MCF 10A (cell line): ENCODE measurements at regions not wholly inside any gene's neighbourhood (a gene's known extent, or its start where the extent isn't known, plus 50 kb on each side); places are given as distances from the start of the nearest gene placed in this dataset.

Experiments
- BruUV-seq: library from RNA; stranded (reverse); fragments of 400-500 nt; replicated peaks from 2 replicates; lab custom pipeline; 2021; lab: Mats Ljungman, UMichigan
- CTCF ChIA-PET: fragments of 300-600 bp; sonication (Branson Sonifier 250); formaldehyde crosslinking; extraction: SDS; loops from one replicate; lab custom pipeline; 2021; ENCODE audit warnings: antibody characterized with exemption, inconsistent platforms; lab: Yijun Ruan, JAX
- POLR2A ChIA-PET: fragments of 300-600, 350-650 bp; sonication (Branson Sonifier 250); formaldehyde crosslinking; extraction: SDS; loops from one replicate; lab custom pipeline; 2020; ENCODE audit warnings: antibody characterized with exemption, inconsistent platforms; lab: Yijun Ruan, JAX
- DNase-seq: peaks from one replicate; pipeline ENCODE4 v3.0.0-alpha.2; 2018; ENCODE audit not compliant: unreplicated experiment
- H3K27ac Mint-ChIP-seq: one replicate; pipeline ENCODE4 v1.8.0; 2022; ENCODE audit warnings: mild to moderate bottlenecking, low read depth, mixed read lengths; ENCODE audit not compliant: unreplicated experiment
- H3K27me3 Mint-ChIP-seq: one replicate; pipeline ENCODE4 v1.8.0; 2022; ENCODE audit warnings: mixed read lengths; ENCODE audit not compliant: insufficient read depth, unreplicated experiment
- H3K36me3 Mint-ChIP-seq: one replicate; pipeline ENCODE4 v1.8.0; 2022; ENCODE audit warnings: mild to moderate bottlenecking, moderate library complexity, mixed read lengths; ENCODE audit not compliant: insufficient read depth, unreplicated experiment
- H3K4me1 Mint-ChIP-seq: one replicate; pipeline ENCODE4 v1.8.0; 2022; ENCODE audit warnings: mixed read lengths; ENCODE audit not compliant: insufficient read depth, unreplicated experiment
- H3K4me3 Mint-ChIP-seq: one replicate; pipeline ENCODE4 v1.8.0; 2022; ENCODE audit warnings: mild to moderate bottlenecking, moderate library complexity, mixed read lengths; ENCODE audit not compliant: unreplicated experiment
- H3K9me3 Mint-ChIP-seq: one replicate; pipeline ENCODE4 v1.8.0; 2022; ENCODE audit warnings: mixed read lengths; ENCODE audit not compliant: unreplicated experiment
- intact Hi-C: fragments of 100-400 bp; cut with micrococcal nuclease; formaldehyde crosslinking; loops from 2 replicates; pipeline ENCODE4 v1.14.1; 2022
- TF ChIP-seq, protein P1 (sequence below): fragments of 200-600 bp; IDR thresholded peaks from one replicate; pipeline ENCODE4 v1.8.0; 2022; ENCODE audit warnings: antibody characterized with exemption, mild to moderate bottlenecking; ENCODE audit not compliant: unreplicated experiment

GRCh38 chr10:42986633-42987032, 90.2 kb upstream of the RET start:
- Mint-ChIP-seq H3K4me3 (no peak overlapping the region), H3K9me3 (peaks cover 18% of the 10 kb centered on the region), H3K27me3 (no peaks in the 10 kb centered on the region), H3K27ac (no peak overlapping the region), H3K4me1 (no peaks in the 10 kb centered on the region), H3K36me3 (no peaks in the 10 kb centered on the region)
- BruUV-seq = no TSS peak
- intact Hi-C loops = no loop called here
- POLR2A ChIA-PET = no interaction called here
- DNase-seq = no peak
- TF ChIP-seq, protein P1, sequence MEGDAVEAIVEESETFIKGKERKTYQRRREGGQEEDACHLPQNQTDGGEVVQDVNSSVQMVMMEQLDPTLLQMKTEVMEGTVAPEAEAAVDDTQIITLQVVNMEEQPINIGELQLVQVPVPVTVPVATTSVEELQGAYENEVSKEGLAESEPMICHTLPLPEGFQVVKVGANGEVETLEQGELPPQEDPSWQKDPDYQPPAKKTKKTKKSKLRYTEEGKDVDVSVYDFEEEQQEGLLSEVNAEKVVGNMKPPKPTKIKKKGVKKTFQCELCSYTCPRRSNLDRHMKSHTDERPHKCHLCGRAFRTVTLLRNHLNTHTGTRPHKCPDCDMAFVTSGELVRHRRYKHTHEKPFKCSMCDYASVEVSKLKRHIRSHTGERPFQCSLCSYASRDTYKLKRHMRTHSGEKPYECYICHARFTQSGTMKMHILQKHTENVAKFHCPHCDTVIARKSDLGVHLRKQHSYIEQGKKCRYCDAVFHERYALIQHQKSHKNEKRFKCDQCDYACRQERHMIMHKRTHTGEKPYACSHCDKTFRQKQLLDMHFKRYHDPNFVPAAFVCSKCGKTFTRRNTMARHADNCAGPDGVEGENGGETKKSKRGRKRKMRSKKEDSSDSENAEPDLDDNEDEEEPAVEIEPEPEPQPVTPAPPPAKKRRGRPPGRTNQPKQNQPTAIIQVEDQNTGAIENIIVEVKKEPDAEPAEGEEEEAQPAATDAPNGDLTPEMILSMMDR = no peak
- CTCF ChIA-PET = interaction anchor here (0.5 kb wide), 1 partner anchor 619 kb away, joined by 4 read pairs; no protein-coding TSS in a partner anchor

DNA sequence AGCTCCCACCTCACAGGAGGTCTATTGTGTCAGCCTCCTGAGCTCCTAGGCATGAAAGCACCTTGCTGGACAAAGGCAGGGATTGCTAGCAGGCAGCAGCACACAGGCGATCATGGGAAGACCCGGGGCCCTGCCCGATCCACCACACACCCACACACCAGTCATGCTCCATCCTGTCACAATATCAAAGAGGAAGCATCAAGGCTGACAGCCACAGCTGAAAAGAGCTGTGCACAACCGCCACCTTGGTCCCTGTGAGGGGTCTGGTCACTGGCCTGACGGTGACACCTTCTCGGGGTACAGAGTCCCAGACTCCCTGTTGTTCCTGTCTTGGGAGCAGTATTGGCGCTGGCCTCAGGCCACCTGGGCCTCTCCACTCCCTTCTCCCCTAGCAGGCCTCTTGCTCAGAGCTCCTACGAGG, 89.7 kb upstream of the RET start:
- POLR2A ChIA-PET = no interaction called here
- peaks cover 18% of the 10 kb centered on the region for H3K9me3 Mint-ChIP-seq
- no peaks in the 10 kb centered on the region for H3K4me1 Mint-ChIP-seq
- no peaks in the 10 kb centered on the region for H3K27me3 Mint-ChIP-seq
- TF ChIP-seq, protein P1 = no peak
- no peaks in the 10 kb centered on the region for H3K36me3 Mint-ChIP-seq
- intact Hi-C loops = no loop called here
- no TSS peak for BruUV-seq
- no peak overlapping the region for H3K27ac Mint-ChIP-seq
- no peak for DNase-seq
- H3K4me3 Mint-ChIP-seq = no peak overlapping the region
- CTCF ChIA-PET = no interaction called here

DNA sequence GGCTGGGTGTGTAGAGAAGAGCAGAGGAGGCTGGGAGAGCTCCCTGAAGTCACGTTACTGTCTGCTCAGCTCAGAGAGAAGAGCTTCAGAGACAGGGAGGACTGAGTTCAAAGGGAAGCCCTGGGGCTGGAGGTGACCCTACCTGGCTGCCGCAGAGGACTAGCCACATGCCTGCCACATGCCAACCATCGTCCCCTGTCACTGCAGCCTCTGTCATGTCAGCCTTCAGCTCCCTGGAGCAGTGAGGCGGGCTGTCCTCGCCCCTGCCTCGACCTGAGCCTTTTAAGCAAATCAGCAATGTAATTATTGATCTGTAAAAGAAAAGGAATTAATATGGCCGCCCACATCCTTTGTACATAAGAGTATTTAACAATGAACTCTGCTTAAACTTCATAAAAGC, 89.3 kb upstream of the RET start:
- TF ChIP-seq, protein P1 = no peak
- H3K36me3 Mint-ChIP-seq = no peaks in the 10 kb centered on the region
- H3K4me1 Mint-ChIP-seq = no peaks in the 10 kb centered on the region
- H3K4me3 Mint-ChIP-seq = no peak overlapping the region
- BruUV-seq = no TSS peak
- intact Hi-C loops = no loop called here
- peaks cover 18% of the 10 kb centered on the region for H3K9me3 Mint-ChIP-seq
- H3K27ac Mint-ChIP-seq = no peak overlapping the region
- ChIA-PET CTCF (no interaction called here), POLR2A (no interaction called here)
- H3K27me3 Mint-ChIP-seq = no peaks in the 10 kb centered on the region
- DNase-seq = no peak

DNA sequence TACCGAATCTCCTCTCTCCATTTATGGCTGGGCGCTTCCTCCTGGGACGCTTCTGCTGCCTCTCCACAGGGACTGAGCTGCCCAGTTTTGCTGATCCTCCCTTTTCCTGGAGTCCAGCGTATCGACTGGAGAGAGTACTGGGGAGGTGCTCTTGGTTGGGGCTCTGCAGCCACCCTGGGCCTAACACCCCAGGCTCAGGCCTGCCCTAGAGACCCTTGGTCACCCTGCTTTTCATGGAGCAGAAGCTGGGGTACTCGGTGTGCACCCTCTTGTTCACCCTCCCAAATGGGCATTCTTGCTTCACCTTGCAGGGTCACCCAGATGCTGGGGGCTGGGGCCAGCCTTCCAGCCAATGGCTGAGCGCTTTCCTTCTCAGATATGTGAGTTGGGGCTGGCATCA, 88.8 kb upstream of the RET start:
- H3K9me3 Mint-ChIP-seq = peaks cover 13% of the 10 kb centered on the region
- H3K4me1 Mint-ChIP-seq = no peaks in the 10 kb centered on the region
- DNase-seq = no peak
- H3K36me3 Mint-ChIP-seq = no peaks in the 10 kb centered on the region
- TF ChIP-seq, protein P1 = no peak
- no peaks in the 10 kb centered on the region for H3K27me3 Mint-ChIP-seq
- no peak overlapping the region for H3K4me3 Mint-ChIP-seq
- BruUV-seq = no TSS peak
- intact Hi-C loops = no loop called here
- ChIA-PET POLR2A (no interaction called here), CTCF (interaction anchor here (0.6 kb wide), 1 partner anchor 84 kb away, joined by 3 read pairs; no protein-coding TSS in a partner anchor)
- no peak overlapping the region for H3K27ac Mint-ChIP-seq
